Naive thymus-derived CD4-positive, alpha-beta T cell (primary cell): ENCODE measurements at regions not wholly inside any gene's neighbourhood (a gene's known extent, or its start where the extent isn't known, plus 50 kb on each side); places are given as distances from the start of the nearest gene placed in this dataset.

Experiments used
- ATAC-seq: fragments of 150-1000 bp; cut with Tn5 transposase; 2 replicates; pipeline ENCODE4 v1.10.0; 2021; ENCODE audit warnings: mild to moderate bottlenecking, moderate library complexity
- CTCF ChIA-PET: fragments of 350-600 bp; sonication (Branson Sonifier 250); formaldehyde crosslinking; loops from one replicate; lab custom pipeline; 2021; ENCODE audit warnings: antibody characterized with exemption; lab: Charles Lee
- POLR2A ChIA-PET: fragments of 350-600 bp; sonication (Branson Sonifier 250); formaldehyde crosslinking; loops from one replicate; lab custom pipeline; 2021; ENCODE audit warnings: antibody characterized with exemption, inconsistent platforms; lab: Charles Lee
- DNase-seq, 9 donors: peaks; one replicate each; pipeline versions ENCODE4 v3.0.0 to v3.0.0-alpha.2; 2020 to 2022; ENCODE audit warnings: mixed read lengths in 1 of 9
- H3K27ac ChIP-seq: one replicate; pipeline ENCODE4 v1.7.0; 2013; ENCODE audit warnings: mild to moderate bottlenecking, low read depth, low read length, moderate library complexity
- H3K27me3 ChIP-seq, 2 donors: one replicate each; pipeline ENCODE4 v1.7.0; 2013; ENCODE audit warnings: low read length in 2 of 2, mild to moderate bottlenecking in 2 of 2, moderate library complexity in 2 of 2; ENCODE audit not compliant: control insufficient read depth in 2 of 2, insufficient read depth in 2 of 2
- H3K36me3 ChIP-seq, 3 experiments: 1 replicate in 2 of 3; 2 replicates in 1 of 3; pipeline ENCODE4 v1.7.0; 2013; ENCODE audit warnings: low read length in 3 of 3, mild to moderate bottlenecking in 3 of 3, moderate library complexity in 1 of 3; ENCODE audit not compliant: insufficient read depth in 3 of 3, control insufficient read depth in 2 of 3
- H3K4me1 ChIP-seq, 2 donors: one replicate each; pipeline ENCODE4 v1.7.0; 2013; ENCODE audit warnings: low read length in 2 of 2, mild to moderate bottlenecking in 2 of 2, moderate library complexity in 1 of 2; ENCODE audit not compliant: control insufficient read depth in 2 of 2, insufficient read depth in 2 of 2
- H3K4me3 ChIP-seq: 2 replicates; pipeline ENCODE4 v1.7.0; 2013; ENCODE audit warnings: mild to moderate bottlenecking, low read length
- H3K9me3 ChIP-seq, 3 experiments: 1 replicate in 2 of 3; 2 replicates in 1 of 3; pipeline ENCODE4 v1.7.0; 2013; ENCODE audit warnings: low read length in 3 of 3; ENCODE audit not compliant: control insufficient read depth in 2 of 3
- H3K27ac Mint-ChIP-seq, 9 donors: one replicate each; pipeline ENCODE4 v1.8.0; 2020 to 2022; ENCODE audit warnings: mixed read lengths in 9 of 9, mild to moderate bottlenecking in 8 of 9, moderate library complexity in 5 of 9, inconsistent platforms in 2 of 9
- H3K27me3 Mint-ChIP-seq, 5 donors: one replicate each; pipeline ENCODE4 v1.8.0; 2021 to 2022; ENCODE audit warnings: mixed read lengths in 5 of 5, mild to moderate bottlenecking in 1 of 5
- H3K36me3 Mint-ChIP-seq, 5 donors: one replicate each; pipeline ENCODE4 v1.8.0; 2020 to 2022; ENCODE audit warnings: mixed read lengths in 5 of 5, mild to moderate bottlenecking in 3 of 5, inconsistent platforms in 1 of 5
- H3K4me1 Mint-ChIP-seq, 7 donors: one replicate each; pipeline ENCODE4 v1.8.0; 2020 to 2022; ENCODE audit warnings: mixed read lengths in 7 of 7, mild to moderate bottlenecking in 3 of 7, inconsistent platforms in 1 of 7
- H3K4me3 Mint-ChIP-seq, 10 donors: one replicate each; pipeline ENCODE4 v1.8.0; 2020 to 2022; ENCODE audit warnings: mild to moderate bottlenecking in 10 of 10, mixed read lengths in 10 of 10, moderate library complexity in 6 of 10, inconsistent platforms in 2 of 10
- H3K9me3 Mint-ChIP-seq, 11 donors: one replicate each; pipeline ENCODE4 v1.8.0; 2020 to 2022; ENCODE audit warnings: mixed read lengths in 11 of 11, mild to moderate bottlenecking in 4 of 11, inconsistent platforms in 1 of 11, moderate library complexity in 1 of 11
- intact Hi-C, 2 donors: fragments of 100-400 bp; cut with micrococcal nuclease; formaldehyde crosslinking; loops; one replicate each; pipeline ENCODE4 v1.15.1; 2023

GRCh38 chr1:157404063-157404501 is 148.2 kb downstream of the FCRL5 start:
- Histone ChIP-seq H3K4me1 (no peaks in the 10 kb centered on the region), H3K9me3 (no peaks in the 10 kb centered on the region), H3K36me3 (no peaks in the 10 kb centered on the region), H3K27me3 (no peaks in the 10 kb centered on the region), H3K4me3 (no peak overlapping the region), H3K27ac (no peak overlapping the region)
- intact Hi-C loops: no loop called here
- Mint-ChIP-seq H3K9me3 (no peaks in the 10 kb centered on the region), H3K27me3 (peaks cover 21 to 57% (median 26%) of the 10 kb centered on the region in 5 donors), H3K4me3 (no peak overlapping the region), H3K36me3 (no peaks in the 10 kb centered on the region), H3K4me1 (peaks cover 0 to 16% (median 0%) of the 10 kb centered on the region in 7 donors), H3K27ac (no peak overlapping the region)
- ATAC-seq: peak; percentile 69
- CTCF ChIA-PET: no interaction called here
- no peak for DNase-seq
- POLR2A ChIA-PET: no interaction called here

GRCh38 chr1:157403608-157404007 is 148.7 kb downstream of the FCRL5 start:
- Histone ChIP-seq H3K4me3 (no peak overlapping the region), H3K4me1 (no peaks in the 10 kb centered on the region), H3K27me3 (no peaks in the 10 kb centered on the region), H3K27ac (no peak overlapping the region), H3K36me3 (no peaks in the 10 kb centered on the region), H3K9me3 (no peaks in the 10 kb centered on the region)
- ChIA-PET CTCF (no interaction called here), POLR2A (no interaction called here)
- H3K9me3 Mint-ChIP-seq: no peaks in the 10 kb centered on the region
- H3K27ac Mint-ChIP-seq: no peak overlapping the region
- ATAC-seq (peak; percentile 31), DNase-seq (no peak)
- H3K27me3 Mint-ChIP-seq: peaks cover 26 to 60% (median 30%) of the 10 kb centered on the region in 5 donors
- intact Hi-C loops: no loop called here
- H3K4me1 Mint-ChIP-seq: peaks cover 0 to 16% (median 0%) of the 10 kb centered on the region in 7 donors
- no peaks in the 10 kb centered on the region for H3K36me3 Mint-ChIP-seq
- no peak overlapping the region for H3K4me3 Mint-ChIP-seq

- H3K36me3 ChIP-seq: no peaks in the 10 kb centered on the region
- no peak for DNase-seq
- CTCF ChIA-PET: no interaction called here
These were observed 149.1 kb downstream of the FCRL5 start for GRCh38 chr1:157403203-157403602.

GRCh38 chr1:157400766-157401165 is 151.5 kb downstream of the FCRL5 start:
- Histone ChIP-seq H3K4me3 (no peak overlapping the region), H3K27ac (no peak overlapping the region), H3K4me1 (no peaks in the 10 kb centered on the region), H3K27me3 (no peaks in the 10 kb centered on the region), H3K9me3 (no peaks in the 10 kb centered on the region), H3K36me3 (no peaks in the 10 kb centered on the region)
- H3K4me1 Mint-ChIP-seq: peaks cover 0 to 16% (median 0%) of the 10 kb centered on the region in 7 donors
- ATAC-seq (no peak), DNase-seq (no peak)
- intact Hi-C loops: no loop called here
- H3K9me3 Mint-ChIP-seq: no peaks in the 10 kb centered on the region
- CTCF ChIA-PET: no interaction called here
- H3K36me3 Mint-ChIP-seq: no peaks in the 10 kb centered on the region
- peaks cover 37 to 67% (median 47%) of the 10 kb centered on the region in 5 donors for H3K27me3 Mint-ChIP-seq
- no peak overlapping the region for H3K27ac Mint-ChIP-seq
- H3K4me3 Mint-ChIP-seq: no peak overlapping the region
- POLR2A ChIA-PET: no interaction called here

More at GRCh38 chr1:157403203-157403602, 149.1 kb downstream of the FCRL5 start:
- Histone ChIP-seq H3K4me1 (no peaks in the 10 kb centered on the region), H3K9me3 (no peaks in the 10 kb centered on the region), H3K4me3 (no peak overlapping the region), H3K27ac (no peak overlapping the region), H3K27me3 (no peaks in the 10 kb centered on the region)
- no peak overlapping the region for H3K4me3 Mint-ChIP-seq
- peaks cover 0 to 16% (median 0%) of the 10 kb centered on the region in 7 donors for H3K4me1 Mint-ChIP-seq
- intact Hi-C loops: no loop called here
- H3K27me3 Mint-ChIP-seq: peaks cover 27 to 61% (median 35%) of the 10 kb centered on the region in 5 donors
- peak; percentile 31 for ATAC-seq
- no peaks in the 10 kb centered on the region for H3K9me3 Mint-ChIP-seq
- no peak overlapping the region for H3K27ac Mint-ChIP-seq
- no peaks in the 10 kb centered on the region for H3K36me3 Mint-ChIP-seq
- POLR2A ChIA-PET: no interaction called here

GRCh38 chr1:157399984-157400382 is 152.3 kb downstream of the FCRL5 start:
- H3K4me3 Mint-ChIP-seq: peak overlapping the region in 1 of 10 donors; percentile 48
- peaks cover 0 to under 1% (median 0%) of the 10 kb centered on the region in 11 donors for H3K9me3 Mint-ChIP-seq
- Histone ChIP-seq H3K27me3 (no peaks in the 10 kb centered on the region), H3K36me3 (no peaks in the 10 kb centered on the region), H3K9me3 (no peaks in the 10 kb centered on the region), H3K4me3 (no peak overlapping the region), H3K4me1 (no peaks in the 10 kb centered on the region), H3K27ac (no peak overlapping the region)
- CTCF ChIA-PET: no interaction called here
- H3K4me1 Mint-ChIP-seq: peaks cover 0 to 16% (median 0%) of the 10 kb centered on the region in 7 donors
- no peak overlapping the region for H3K27ac Mint-ChIP-seq
- DNase-seq (no peak), ATAC-seq (peak; percentile 69)
- H3K27me3 Mint-ChIP-seq: peaks cover 43 to 66% (median 52%) of the 10 kb centered on the region in 5 donors
- no peaks in the 10 kb centered on the region for H3K36me3 Mint-ChIP-seq
- intact Hi-C loops: no loop called here
- POLR2A ChIA-PET: no interaction called here

GRCh38 chr1:157399343-157399983 is 152.9 kb downstream of the FCRL5 start:
- ChIA-PET POLR2A (no interaction called here), CTCF (no interaction called here)
- Mint-ChIP-seq H3K9me3 (peaks cover 0 to 6% (median 0%) of the 10 kb centered on the region in 11 donors), H3K27me3 (peaks cover 47 to 70% (median 57%) of the 10 kb centered on the region in 5 donors), H3K4me1 (peaks cover 0 to 15% (median 0%) of the 10 kb centered on the region in 7 donors), H3K27ac (no peak overlapping the region), H3K4me3 (peak overlapping the region in 1 of 10 donors; percentile 48), H3K36me3 (no peaks in the 10 kb centered on the region)
- intact Hi-C loops: no loop called here
- ATAC-seq (no peak), DNase-seq (no peak)
- no peaks in the 10 kb centered on the region for H3K4me1 ChIP-seq
- H3K27me3 ChIP-seq: peaks cover 0 to under 1% of the 10 kb centered on the region in 2 donors
- H3K4me3 ChIP-seq: no peak overlapping the region
- H3K27ac ChIP-seq: no peak overlapping the region
- H3K9me3 ChIP-seq: no peaks in the 10 kb centered on the region
- H3K36me3 ChIP-seq: no peaks in the 10 kb centered on the region

GRCh38 chr1:157390651-157391050 is 161.7 kb downstream of the FCRL5 start:
- Histone ChIP-seq H3K27me3 (peaks cover 0 to 3% of the 10 kb centered on the region in 2 donors), H3K36me3 (no peaks in the 10 kb centered on the region), H3K9me3 (no peaks in the 10 kb centered on the region), H3K4me3 (no peak overlapping the region), H3K27ac (no peak overlapping the region), H3K4me1 (no peaks in the 10 kb centered on the region)
- POLR2A ChIA-PET: no interaction called here
- no peaks in the 10 kb centered on the region for H3K36me3 Mint-ChIP-seq
- peaks cover 29 to 58% (median 55%) of the 10 kb centered on the region in 5 donors for H3K27me3 Mint-ChIP-seq
- CTCF ChIA-PET: no interaction called here
- ATAC-seq (no peak), DNase-seq (no peak)
- H3K4me1 Mint-ChIP-seq: no peaks in the 10 kb centered on the region
- no peak overlapping the region for H3K4me3 Mint-ChIP-seq
- intact Hi-C loops: no loop called here
- H3K27ac Mint-ChIP-seq: no peak overlapping the region
- H3K9me3 Mint-ChIP-seq: peaks cover 0 to 15% (median 3%) of the 10 kb centered on the region in 11 donors
